ENCODE measurements at regions not wholly inside any gene's neighbourhood (a gene's known extent, or its start where the extent isn't known, plus 50 kb on each side); places are given as distances from the start of the nearest gene placed in this dataset.
"Not testable (repeated sequence)": the region's sequence is repeated elsewhere in the genome, so short reads cannot be mapped to it uniquely, and the experiment has no call there.

- not testable (repeated sequence) for DNase-seq (ENCODE audit: low read depth)
These were observed 202.3 kb downstream of the LIPI start for GRCh38 chr21:14008436-14008835.

DNA sequence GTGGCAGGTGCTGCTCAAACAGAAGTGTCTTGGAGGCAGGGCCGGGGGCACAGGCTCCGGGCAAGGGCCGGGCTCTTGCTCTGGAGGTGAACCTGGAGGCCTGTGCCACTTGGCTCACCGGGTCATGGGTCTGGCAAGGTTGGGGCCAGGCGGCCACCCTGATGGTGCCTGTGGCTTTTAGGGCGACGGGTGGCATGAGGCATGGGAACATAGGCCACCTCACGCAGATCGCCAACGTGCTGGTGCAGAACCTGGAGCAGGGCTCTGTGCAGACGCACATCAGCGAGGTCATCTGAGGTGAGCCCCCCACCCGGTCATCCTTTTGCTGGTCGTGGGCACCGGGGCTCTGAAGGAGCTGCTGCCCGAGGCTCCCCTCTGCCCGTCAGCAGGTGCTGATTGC, 202.7 kb downstream of the LIPI start:
- DNase-seq (ENCODE audit: low read depth) = not testable (repeated sequence)

DNA sequence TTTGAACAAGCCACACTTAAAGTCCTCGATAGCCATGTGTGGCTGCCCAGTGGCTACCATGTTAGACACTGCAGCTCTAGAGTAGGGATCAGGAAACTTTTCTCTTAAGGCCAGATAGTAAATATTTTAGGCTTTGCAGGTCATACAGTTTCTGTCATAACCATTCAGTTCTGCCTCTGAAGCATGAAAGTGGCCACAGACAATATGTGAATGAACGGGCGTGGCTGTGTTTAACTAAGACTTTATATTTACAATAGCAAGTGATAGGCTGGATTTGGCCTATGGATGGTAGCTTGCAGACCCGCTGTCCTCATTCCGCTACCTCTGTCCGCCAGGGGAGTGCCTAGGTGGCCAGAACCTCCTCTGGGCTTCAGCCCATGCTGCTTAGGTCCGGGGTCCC, 204.6 kb downstream of the LIPI start:
- not testable (repeated sequence) for DNase-seq (ENCODE audit: low read depth)

DNA sequence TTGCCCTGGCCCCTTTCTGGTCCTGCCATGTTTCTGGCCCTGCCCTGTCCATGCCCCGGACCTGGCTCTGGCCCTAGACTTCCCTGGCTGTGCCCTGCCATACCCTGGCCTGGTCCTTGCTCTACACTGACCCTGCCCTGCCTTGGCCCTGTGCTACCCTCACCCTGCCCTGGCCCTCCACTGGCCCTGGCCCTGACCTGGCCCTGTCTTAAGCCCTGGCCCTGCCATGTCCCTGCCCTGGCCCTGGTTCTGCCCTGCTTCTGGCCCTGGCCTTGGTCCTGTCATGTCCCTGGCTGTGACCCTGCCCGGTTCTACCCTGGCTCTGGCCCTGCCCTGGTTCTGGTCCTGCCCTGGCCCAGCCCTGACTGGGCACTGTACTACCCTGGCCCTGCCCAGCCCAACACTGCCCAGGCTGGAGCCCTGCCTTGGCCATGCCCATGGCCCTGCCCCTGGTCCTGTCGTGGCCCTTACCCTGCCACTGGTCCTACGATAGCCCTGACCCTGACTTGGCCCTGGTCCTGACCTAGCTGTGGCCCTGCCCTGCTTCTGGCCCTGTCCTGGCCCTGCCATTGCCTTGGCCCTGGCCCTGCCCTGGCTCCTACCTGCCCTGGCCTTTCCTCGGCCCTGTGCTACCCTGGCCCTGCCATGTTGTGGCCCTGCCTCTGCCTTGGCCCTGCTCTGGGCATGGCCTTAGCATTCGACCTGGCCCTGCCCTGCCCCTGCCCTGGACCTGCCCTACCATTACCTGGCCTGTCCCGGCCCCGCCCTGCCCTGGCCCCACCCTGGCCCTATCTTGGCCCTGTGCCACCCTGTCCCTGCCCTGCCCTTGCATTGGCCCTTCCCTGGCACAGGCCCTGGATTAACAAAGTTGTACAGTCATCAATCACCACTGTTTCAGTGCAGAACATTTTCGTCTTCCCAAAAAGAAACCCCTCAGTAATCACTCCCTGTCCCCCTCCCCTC, 223.5 kb downstream of the LIPI start:
- DNase-seq (ENCODE audit: low read depth) = not testable (repeated sequence)

DNA sequence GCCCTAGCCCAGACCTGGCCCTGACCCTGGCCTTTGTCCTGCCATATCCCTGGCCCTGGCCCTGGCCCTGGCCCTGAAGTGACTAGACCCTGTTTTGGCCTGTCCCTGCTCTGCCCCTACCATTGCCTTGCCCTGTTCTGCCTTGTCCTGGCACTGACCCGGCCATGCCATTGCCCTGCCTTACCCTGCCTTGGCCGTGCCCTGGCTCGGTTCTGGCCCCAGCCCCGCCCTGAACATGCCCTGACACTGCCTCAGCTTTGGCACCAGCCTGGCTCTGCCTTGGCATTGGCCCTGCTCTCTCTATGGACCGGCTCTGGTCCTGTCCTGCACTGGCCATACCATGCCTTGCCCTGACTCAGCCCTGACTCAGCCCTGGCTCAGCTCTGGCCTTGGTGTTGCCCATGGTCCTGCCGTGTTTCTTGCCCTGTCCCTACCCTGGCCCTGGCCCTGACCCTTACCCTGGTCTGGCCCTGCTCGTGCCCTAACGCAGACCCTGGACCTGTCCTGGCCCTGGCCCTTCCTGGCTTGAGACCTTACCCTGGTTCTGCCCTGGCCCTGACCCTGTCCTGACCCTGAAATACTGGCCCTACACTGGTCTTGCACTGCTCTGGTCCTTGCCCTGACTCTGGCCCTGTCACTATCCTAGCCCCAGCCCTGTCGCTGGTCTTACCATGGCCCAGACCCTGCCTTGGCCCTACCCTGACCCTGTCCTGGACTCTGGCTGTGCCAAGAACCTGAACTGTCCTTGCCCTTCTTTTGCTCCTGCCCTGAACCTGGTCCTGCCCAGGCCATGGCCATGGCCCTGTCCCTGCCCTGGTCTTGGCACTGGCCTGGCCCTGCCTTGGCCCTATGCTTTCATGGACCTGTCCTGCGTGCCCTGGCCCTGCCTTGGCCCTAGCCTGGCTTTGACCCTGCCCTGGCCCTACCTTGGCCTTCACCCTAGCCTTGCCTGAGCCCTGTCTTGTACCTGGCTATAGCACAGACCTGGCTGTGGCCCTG, 224.6 kb downstream of the LIPI start:
- not testable (repeated sequence) for DNase-seq (ENCODE audit: low read depth)

- not testable (repeated sequence) for DNase-seq (ENCODE audit: low read depth)
These were observed 225.5 kb downstream of the LIPI start for GRCh38 chr21:13985137-13985864.

GRCh38 chr21:13984728-13985127, 226.0 kb downstream of the LIPI start:
- not testable (repeated sequence) for DNase-seq (ENCODE audit: low read depth)

- DNase-seq (ENCODE audit: low read depth) = not testable (repeated sequence)
These were observed 229.3 kb downstream of the LIPI start for GRCh38 chr21:13981176-13982087.

DNA sequence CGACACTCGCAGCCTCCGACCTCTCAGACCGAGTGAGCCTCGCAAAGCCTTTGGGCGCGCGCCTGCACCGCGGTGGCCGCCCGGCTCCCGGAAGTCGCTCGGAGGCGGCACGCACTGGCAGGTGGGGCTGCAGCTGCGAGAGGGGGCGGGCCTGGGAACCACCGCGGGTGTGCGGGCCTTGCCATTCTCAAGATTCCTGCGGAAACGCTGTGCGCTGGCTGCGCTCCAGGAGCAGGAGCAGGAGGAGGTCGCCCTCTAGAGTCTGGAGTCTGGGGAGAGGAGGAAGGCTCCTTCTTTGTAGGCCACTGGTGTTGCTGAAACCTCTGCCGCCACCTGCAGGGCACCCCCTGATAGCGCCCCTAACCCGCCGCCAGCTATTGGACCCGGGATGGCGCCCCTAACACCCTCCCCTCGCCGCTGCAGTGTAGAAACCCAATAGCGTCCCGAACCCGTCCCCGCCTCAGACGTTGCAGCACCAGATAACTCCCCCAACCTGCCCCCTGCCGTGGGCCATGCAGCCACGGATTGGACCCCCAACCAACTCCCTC, 230.6 kb downstream of the LIPI start:
- DNase-seq (ENCODE audit: low read depth) = peak; percentile 21

- not testable (repeated sequence) for DNase-seq (ENCODE audit: low read depth)
These were observed 231.1 kb downstream of the LIPI start for GRCh38 chr21:13979608-13980007.

DNA sequence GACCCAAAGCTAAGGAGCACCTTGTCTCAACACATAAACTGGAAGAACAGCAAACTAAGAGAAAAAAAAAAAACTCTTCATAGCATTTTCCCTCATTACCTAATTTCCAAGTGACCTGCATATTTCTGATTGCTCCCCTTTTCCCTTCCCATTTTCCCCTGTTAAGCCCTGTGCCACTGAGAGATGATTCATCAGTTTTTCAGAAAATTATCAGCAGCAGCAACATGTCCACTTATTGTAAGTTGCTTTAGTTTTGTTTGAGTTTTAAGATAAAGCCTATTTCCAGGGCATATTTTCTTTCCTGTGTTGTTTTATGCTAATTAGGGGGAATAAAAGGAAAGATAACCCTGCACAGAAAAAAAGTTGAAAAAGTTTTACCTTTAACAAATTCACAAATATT, 236.2 kb downstream of the LIPI start:
- not testable (repeated sequence) for DNase-seq (ENCODE audit: low read depth)

DNA sequence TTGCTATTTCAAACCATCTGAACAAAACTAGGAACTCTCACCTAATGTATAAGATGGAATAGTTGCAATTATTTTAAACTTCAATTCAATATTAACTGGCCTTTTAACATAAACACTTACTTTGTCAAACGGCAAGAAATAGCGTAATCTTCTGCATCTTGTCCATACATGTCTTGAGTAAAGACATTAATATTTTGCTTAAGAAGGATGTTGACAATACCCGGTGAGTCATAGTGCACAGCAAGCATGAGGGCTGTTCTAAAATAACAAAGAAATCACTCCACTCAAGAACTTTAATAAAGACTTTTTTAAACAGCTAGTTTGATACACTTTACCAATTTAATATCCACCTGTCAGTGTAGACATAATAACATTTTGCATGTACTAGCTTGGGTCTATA, 240.9 kb downstream of the LIPI start:
- DNase-seq (ENCODE audit: low read depth) = not testable (repeated sequence)

GRCh38 chr21:13969002-13969401, 241.8 kb downstream of the LIPI start:
- not testable (repeated sequence) for DNase-seq (ENCODE audit: low read depth)

- not testable (repeated sequence) for DNase-seq (ENCODE audit: low read depth)
These were observed 247.5 kb downstream of the LIPI start for GRCh38 chr21:13963259-13963658.

DNA sequence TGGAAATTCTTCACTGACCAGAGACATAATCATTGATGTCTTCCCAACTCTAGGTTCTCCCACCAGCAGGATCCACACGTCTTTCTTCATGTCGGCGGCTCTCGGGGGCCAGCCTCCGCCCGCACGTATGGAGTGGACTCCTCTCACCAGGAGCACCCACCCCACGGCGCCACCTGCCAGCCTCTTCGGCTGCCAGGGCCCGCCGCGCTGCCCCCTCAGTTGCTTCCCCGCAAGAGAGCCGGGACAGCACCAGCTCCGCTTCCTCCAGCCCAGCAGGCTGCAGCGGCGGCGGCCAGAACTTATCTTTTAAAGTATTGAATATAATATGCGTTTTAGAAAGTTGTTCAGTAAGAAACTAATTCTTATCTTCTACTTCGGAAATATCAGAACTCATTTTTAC, 273.5 kb downstream of the LIPI start:
- DNase-seq (ENCODE audit: low read depth) = no peak

DNA sequence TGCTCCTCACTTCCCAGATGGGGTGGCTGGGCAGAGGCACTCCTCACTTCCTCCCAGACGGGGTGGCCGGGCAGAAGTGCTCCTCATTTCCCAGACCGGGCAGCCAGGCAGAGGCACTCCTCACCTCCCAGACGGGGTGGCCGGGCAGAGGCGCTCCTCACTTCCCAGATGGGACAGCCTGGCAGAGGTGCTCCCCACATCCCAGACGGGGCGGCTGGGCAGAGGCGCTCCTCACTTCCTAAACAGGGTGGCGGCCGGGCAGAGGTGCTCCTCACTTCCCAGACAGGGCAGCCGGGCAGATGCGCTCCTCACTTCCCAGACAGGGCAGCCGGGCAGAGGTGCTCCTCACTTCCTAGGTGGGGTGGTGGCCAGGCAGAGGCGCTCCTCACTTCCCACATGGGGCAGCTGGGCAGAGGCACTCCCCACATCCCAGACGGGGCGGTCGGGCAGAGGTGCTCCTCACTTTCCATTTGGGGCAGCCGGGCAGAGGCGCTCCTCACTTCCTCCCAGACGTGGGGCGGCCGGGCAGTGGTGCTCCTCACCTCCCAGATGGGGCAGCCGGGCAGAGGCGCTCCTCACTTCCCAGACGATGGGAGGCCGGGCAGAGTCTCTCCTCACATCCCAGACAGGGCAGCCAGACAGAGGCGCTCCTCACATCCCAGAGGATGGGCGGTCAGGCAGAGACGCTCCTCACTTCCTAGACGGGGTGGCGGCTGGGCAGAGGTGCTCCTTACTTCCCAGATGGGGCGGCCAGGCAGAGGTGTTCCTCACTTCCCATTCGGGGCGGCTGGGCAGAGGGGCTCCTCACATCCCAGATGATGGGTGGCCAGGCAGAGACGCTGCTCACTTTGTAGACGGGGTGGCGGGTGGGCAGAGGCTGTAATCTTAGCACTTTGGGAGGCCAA, 274.5 kb downstream of the LIPI start:
- DNase-seq (ENCODE audit: low read depth) = not testable (repeated sequence)

- DNase-seq (ENCODE audit: low read depth) = not testable (repeated sequence)
These were observed 275.2 kb downstream of the LIPI start for GRCh38 chr21:13935396-13936032.

DNA sequence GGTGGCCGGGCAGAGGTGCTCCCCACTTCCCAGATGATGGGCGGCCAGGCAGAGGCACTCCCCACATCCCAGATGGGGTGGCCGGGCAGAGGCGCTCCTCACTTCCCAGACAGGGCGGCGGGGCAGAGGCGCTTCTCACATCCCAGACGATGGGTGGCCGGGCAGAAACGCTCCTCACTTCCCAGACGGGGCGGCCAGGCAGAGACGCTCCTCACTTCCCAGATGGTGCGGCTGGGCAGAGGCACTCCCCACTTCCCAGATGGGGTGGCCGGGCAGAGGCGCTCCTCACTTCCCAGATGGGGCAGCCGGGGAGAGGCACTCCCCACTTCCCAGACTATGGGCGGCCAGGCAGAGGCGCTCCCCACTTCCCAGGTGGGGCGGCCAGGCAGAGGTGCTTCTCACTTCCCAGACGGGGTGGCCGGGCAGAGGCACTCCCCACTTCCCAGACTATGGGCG, 275.8 kb downstream of the LIPI start:
- DNase-seq (ENCODE audit: low read depth) = not testable (repeated sequence)

DNA sequence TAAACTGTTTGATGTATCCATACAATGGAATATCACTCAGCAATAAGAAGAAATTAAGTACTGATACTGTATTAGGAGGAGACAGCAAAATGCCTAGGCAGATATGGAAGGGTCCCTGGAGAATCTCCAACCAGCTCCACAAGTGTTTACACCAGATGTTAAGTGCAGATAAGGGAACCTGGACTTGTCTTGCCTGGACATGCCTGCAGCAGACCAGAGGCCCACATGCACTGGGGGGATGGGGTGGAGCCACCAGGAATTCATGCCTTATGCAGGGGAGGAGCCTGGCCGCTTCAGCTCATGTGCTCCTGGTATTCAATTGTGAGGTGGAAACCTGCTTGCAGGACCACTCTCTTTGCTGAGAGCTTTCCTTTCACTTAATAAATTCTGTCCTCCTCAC, 287.6 kb downstream of the LIPI start:
- not testable (repeated sequence) for DNase-seq (ENCODE audit: low read depth)

Data from stimulated activated CD8-positive, alpha-beta memory T cell treated with anti-CD3 and anti-CD28 coated beads, Interleukin-7, amount 100 ng/mL, for 24 hours (primary cell).